HG03342 (cell line): ENCODE measurements at regions not wholly inside any gene's neighbourhood (a gene's known extent, or its start where the extent isn't known, plus 50 kb on each side); places are given as distances from the start of the nearest gene placed in this dataset.
A peak's percentile ranks its signal among the peaks of the same experiment; 100 is the strongest.

Source experiments
- ATAC-seq: cut with Tn5 transposase; IDR thresholded peaks from one replicate; pipeline ENCODE4 v1.9.1; 2021; ENCODE audit warnings: mild to moderate bottlenecking, moderate library complexity; ENCODE audit not compliant: unreplicated experiment

DNA sequence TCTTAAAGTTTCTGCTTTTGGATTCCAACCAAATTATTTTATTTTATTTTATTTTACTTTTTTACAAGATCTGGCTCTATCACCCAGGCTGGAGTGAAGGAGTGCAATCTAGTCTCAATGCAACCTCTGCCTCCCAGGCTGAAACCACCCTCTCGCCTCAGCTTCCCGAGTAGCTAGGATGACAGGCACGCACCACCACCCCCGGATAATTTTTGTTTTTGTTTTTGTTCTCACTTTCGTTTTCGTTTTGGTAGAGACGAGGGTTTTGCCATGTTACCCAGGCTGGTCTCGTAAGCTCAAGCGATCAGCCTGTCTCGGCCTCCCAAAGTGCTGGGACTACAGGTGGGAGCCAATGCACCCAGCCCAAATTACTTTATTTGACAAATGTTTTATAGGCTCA, 219.8 kb downstream of the ETS1 start:
- ATAC-seq: peak; percentile 85

DNA sequence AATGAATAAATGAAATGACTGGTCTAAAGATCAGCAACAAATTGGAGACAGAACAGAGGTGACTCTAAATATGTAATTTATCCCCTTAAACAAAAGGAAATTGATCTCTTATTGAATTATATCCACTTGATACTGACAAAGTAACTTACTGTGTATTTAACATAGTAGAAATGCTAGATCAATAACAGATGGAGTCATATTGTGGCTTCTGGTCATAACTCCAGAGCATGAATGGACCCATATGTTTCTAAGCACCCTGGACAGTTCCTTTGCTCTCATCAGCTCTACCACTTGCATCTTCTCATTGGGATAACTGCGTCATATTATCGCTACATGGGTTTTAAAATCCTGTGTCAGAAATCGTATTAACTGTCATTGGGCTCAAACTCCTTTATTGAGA, 222.3 kb downstream of the ETS1 start:
- ATAC-seq: no peak

DNA sequence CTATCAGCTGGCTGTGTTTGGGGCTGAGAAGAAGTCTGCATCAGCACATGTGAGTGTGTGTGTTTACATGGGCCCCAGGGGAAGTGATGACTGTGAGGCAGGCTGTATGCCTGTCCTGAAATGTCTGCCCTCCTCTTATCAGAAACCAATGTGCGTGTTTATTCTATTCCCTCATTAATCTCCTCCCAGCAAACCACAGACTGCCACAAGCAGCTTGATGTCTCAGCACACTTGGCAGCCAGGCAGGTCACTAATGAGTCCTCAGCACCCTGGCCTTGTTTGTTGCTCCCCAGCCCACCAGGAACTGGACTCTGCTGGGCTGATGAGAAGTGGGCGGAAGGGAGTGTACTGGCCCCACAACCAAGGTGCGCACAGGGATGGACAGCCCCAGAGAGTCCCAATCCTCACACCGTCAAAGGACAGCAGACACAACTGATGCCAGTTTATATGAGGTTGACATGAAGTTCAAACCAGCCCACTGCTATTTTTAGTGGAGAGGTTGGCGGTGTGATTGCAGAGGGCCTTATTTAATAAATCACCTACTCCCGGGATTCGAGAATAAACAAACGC, 225.8 kb downstream of the ETS1 start:
- no peak for ATAC-seq

DNA sequence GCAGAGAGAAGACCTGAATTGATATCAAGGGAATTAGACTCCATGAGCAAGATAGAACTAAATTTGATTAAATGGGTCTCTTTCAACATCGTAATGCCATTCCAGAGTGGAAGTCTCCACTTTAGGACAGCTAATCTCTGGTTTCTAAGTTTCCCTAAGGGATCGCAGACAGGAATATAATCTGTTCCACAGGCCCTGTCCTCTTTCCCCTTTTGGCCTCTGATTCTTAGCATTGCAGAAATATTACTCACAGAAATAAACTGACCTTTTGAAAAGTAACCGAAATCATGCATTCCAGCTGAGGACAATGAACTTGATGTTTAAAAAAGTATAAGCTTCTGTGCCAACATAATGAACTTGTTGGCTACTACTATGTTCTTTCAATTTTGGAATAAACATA, 227.8 kb downstream of the ETS1 start:
- no peak for ATAC-seq

DNA sequence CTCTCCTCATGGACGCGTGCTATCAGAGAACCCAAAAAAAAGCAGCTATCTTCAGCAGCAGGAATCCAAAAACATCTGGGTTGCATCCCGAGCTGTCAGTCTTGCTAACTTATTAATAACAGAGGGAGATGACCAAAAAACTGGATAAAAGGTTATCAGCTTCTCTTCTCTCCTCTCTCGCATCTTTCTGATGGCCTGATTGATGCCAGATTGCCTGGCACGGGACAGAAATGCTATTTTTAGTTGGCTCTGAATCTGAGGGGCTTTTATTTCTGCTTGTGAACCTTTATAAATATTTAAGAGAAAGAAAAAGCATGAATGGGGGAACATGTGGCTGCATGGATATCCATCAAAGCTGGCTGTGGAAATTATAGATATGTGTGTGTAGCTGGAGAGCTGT, 230.3 kb downstream of the ETS1 start:
- ATAC-seq: no peak

DNA sequence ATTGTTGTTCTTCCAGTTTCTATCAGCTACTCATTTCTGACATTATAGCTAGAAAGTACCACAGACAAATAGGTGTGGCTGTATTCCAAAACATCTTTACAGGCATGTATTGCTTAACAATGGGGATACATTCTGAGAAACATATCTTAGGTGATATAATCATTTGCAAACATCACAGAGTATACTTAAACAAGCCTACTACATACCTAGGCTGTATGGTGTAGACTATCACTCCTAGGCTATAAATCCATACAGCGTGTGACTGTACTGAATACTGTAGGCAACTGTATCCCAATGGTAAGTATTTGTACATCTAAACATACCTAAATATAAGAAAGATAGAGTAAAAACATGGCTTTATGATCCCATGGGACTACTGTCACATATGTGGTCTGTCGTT, 231.8 kb downstream of the ETS1 start:
- no peak for ATAC-seq

DNA sequence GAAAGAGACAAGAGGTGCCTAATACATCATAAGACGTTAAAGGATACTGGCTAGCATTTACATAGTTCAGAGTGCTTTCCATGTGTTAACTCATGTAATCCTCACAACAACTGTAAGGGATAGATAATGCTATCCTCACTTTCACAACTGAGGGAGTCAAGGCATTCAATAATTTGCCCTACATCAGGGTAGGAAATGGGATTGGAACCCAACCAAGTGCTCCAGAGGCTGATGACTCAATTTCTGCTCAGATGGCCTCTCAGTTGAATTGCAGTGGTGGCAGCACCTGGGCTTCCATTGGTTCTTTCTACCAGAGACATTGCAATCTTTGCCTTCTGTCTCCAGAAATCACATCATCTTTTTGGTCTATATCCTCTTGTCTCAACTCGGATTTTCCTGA, 232.9 kb downstream of the ETS1 start:
- ATAC-seq: no peak

DNA sequence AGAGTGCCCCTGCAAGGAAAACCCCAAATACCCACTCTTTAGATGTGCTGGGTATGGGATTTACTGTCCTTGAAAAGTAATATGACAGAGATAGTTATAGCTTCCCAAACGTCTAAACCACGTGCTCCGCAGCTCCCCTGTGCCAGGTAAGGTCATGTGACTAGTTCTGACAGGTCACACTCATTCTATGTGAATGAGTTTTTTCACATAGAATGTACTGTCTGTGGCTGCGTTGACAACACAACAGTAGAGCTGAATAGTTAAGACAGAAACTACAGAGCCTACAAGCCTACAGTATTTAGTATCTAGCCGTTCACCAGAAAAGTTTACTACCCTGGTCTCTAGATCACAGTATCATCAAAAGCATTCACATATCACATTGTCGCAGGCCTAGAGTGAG, 236.2 kb downstream of the ETS1 start:
- no peak for ATAC-seq

DNA sequence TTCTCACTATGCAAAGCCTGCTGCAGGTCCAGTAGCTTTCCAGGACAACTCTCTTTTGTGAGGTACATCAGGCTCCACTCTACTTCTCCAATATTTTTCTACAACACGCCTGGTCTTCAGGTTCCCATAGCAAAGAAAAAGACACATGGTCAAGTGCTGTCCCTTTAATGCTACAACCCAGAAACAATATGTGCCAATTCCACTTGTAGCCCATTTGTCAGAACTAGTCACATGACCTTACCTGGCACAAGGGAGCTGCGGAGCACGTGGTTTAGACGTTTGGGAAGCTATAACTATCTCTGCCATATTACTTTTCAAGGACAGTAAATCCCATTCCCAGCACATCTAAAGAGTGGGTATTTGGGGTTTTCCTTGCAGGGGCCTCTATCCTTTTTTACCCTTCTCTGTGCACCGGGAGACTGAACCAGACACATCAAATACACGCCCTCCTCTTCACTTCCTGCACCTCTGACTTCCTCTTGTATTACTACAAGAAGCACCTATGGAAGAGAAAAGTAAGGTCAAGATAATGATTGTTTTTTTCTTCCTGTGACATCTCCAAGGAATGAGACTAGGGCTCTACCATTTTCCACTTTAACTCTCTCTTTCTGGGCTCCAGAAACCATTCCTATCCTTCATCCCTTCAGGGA, 237.6 kb downstream of the ETS1 start:
- no peak for ATAC-seq

DNA sequence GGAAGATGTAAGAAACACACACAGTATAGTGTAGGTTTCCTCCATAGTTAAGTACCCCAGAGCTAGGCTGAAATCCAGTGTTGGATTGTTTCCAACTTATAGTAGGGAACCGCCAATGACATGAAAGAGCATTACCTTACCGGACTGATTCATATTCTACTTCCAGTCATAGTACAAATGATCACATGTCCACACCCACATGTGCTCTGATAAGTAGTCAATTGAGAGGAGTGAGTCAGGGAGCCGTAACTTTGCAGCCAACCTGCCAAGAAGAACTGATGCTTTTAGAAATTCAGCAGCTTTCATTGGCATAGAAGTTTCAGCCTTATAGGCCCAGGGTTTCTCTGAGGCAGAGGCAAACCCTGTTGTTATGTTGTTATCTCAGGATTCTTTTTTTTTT, 240.6 kb downstream of the ETS1 start:
- no peak for ATAC-seq

DNA sequence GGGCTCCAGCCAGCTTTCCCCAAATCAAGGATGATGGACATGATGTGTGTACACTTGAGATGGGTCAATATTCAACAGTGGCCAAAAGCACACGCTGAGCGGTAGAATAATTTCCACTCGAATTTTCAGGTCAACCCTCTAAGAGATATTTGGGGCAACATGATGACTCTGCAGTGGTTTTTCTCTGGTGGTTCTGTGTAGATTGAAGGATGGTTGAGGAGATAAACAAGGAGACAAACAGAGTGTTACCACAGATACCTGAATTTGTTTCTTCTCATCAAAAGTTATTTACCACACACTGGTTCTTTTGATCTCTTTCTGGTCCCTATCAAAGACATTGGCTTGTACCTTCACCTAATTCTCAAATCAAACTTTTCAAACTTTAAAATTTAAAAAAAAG, 242.0 kb downstream of the ETS1 start:
- no peak for ATAC-seq

DNA sequence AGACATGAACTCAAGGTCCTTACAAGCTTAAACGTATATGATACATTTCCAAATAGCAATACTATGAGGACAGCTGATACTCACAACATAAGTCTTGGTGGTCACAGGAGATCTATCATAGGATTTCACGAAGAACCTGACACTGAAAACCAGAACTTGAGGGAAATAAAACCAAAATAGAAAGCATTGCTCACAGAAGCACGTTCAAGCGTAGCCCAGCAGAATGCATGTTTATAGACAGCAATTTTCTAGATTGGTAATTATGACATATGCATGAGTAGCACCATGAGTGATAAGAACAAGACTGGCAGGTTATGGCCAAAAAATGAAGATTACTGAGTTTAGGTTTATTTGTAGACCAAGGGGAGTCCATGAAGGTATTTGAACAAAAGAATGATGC, 243.5 kb downstream of the ETS1 start:
- ATAC-seq: no peak

DNA sequence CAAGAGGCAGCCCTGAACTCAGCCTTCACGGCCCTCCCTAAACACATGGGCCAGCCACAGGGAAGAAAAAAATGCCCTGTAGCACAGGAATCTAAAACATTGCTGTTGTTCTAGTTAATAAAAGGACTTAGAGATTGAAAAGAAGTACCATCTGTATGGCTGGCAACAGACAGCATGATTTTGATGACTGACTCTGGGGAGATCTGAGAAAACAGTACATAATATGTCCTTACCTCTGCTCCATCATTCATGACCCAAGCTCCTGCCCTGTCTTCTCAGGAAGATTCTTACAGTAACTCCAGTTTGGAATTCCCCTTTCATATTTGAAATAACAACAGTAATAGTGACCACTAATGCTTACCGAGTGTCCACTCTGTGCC, 244.2 kb downstream of the ETS1 start:
- ATAC-seq: peak; percentile 36

DNA sequence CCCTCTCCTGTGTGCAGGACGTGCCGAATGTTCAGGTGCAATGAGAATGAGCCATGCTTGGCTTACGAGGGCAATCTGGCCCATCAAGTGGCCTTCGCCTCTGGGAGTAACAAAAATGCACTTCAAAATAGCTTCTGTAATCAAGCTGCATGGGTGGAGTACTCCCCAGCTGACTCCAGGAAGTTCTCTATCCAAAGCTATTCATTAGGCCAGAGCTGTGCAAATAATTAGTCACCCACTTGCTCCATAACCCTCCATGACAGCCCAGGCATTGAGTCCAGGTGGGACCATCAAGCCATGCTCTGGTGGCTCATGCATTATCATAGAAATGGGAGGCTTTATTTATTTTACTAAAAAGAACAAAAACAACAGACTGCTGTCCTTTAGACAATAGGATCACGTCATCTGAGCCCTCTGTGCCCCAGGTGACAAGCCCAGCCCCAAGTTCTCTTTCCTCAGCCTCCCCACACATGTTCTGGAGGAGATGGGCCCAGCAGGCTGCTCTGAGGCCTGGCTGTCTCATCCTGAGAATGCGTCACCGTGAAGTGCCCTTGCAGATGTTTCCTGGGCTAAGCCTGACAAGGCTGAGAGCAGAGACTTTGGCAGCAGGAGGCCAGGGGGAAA, 244.7 kb downstream of the ETS1 start:
- peak; percentile 94 for ATAC-seq

DNA sequence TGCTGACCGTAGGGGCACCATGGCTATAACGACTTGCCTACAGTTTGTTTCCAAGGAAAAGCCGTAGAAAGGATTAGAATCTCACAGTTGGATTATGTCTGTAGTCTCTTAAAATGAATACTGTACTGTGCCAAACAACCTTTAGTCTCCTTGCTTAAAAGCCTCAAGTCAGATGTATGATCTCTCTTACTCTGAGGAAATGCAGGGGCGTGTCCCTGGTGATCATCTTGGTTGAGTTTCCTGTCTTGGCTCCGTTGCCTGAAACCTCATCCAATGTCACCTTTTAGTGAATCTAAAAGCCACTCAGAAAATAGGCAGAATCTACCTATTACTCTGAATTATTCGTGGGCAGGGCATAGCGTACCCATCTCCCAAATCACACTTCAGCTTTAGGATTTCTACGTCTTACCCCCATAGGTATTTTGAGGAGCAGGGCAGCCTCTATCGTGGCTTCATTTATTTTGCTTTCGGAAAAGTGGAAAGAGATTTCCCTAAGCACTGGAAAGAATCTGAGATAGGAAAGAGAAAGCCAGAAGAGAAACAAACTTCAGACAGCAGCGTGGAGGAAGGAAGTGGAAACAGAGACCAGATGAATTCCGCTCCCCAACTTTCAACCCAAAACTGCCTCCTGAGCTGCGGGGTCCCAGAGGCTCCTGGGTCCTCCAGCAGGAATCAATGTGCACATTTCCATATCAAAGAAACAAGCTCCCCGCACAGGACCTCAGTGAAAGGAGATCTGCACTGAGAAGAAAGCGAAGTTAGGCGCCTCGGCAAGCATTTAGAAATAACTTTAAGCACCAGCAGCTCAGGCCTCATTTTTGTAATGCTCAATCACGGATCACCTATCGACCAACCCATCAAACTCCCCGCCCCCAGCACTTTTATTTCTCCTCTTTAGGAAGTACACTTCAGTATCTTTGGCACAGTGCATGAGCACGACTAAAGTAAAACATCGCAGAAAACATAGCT, 245.8 kb downstream of the ETS1 start:
- ATAC-seq: no peak

DNA sequence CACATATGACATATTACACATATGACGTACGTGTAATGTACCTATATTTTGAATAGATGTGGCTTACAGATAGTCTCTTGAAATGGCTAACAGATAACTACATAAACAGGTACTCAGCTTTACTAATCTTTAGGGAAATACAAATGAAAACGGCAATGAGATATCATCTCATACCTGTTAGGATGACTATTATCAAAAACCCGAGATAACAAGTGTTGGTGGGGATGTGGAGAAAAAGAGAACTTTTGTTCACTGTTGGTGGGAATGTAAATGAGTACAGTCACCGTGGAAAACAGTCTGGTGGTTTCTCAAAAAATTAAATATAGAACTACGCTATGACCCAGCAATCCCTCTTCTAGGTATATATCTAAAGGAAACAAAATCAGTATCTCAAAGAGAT, 247.6 kb downstream of the ETS1 start:
- no peak for ATAC-seq

DNA sequence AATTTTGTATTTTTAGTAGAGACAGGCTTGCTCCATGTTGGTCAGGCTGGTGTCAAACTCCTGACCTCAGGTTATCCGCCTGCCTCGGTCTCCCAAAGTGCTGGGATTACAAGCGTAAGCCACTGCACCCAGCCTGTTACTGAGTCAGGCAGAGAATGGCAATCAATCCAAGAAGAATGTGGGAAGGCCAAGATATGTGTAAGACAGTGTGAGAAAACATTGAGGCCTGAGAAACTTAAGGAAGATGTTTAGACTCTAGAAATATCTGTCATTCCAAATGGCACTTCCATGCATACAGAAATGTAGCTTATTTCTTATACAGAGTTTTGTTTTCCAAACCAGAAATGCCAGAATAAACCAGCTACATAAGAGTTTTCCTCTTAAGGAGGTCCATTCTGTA, 248.5 kb downstream of the ETS1 start:
- no peak for ATAC-seq

DNA sequence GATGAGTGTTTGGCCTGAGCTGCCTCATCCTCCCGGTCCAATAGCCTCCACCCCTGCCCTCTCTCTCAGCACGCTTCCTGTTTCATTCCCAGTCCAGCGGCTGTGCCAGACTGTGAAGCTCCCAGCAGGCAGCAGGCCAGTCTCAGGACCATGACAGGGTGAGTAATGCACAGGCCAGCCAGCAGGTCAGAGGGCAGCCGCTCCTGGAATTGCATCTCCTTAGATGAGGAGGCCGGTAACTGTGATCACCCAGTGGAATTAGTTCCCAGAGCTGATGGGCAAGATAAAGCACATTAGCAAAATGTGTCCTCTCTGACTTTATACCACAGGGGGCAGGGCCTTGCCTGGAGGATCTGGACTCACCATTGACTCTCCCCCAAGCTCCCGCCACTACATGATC, 251.2 kb downstream of the ETS1 start:
- ATAC-seq: no peak

DNA sequence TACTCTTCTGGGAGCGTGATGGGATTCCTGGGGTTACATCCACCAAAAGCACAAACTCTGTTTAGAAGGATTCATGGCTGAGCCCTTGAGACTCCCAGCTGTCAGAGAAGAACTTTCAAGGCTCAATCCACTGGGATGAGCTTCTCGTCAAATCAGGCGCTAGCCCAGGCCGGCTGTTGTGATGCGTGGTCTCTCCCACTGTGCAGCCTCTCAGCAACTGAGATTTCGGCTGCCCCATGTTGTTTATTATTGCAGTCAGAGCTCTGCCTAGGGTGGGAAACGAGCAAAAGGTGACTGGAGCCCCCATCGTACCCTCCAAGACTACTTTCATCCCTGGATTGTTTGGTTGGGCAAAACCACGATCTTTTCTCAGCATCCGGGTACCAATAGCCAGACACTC, 251.6 kb downstream of the ETS1 start:
- ATAC-seq: no peak

DNA sequence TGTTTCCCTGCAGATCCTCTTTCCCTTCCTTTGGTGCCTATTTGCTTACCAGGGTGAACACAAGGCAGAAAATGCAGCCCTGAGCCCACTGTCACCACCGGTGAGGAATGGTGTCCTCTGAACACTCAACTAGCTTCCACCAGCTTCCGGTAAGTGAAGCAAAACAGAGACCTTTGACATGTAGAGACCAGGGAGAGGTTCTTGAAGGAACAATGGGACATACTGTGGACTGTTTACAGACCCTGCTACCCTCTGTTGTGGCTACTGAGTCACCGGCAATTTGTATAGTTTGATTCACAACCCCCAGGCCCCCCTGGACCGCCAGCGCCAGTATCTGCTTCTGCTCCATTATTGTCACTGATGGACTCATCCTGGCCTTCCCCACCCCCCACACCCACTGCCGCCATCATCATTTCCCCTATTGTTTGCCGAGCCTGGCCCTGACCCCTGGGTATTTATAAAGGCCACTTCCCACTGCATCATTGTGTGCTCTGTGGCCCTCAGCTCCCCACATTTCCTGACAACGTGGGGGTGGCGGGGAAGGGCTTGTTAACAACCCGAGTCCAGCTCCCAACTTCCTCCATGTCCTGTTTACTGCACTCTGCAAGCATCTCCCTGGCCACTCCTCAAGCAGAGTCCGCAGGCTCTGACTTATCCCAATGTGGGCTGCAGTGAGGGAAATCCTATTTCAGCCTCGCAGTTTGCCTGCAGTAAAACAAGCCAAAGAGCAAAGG, 252.9 kb downstream of the ETS1 start:
- no peak for ATAC-seq

DNA sequence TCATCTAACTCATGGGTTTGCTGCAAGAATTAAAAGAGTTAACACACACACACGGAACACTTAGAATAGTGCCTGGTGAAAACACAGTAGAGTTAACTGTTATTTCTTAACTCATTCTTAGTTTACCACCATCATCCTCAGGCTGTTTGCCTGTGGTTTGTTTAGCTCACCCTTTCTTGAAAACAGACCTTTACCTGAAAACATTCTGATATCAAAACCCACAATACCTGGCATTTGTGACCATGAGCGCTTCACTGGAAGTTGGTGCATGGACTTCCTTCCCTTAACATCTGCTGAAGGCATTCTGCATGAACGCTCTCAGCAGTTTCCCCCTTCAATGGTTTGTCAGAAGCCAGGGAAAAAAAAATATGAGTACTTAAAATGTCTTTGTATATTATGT, 256.0 kb downstream of the ETS1 start:
- ATAC-seq: no peak
